ENCODE measurements at regions not wholly inside any gene's neighbourhood (a gene's known extent, or its start where the extent isn't known, plus 50 kb on each side); places are given as distances from the start of the nearest gene placed in this dataset.
A peak's percentile ranks its signal among the peaks of the same experiment; 100 is the strongest.

DNA sequence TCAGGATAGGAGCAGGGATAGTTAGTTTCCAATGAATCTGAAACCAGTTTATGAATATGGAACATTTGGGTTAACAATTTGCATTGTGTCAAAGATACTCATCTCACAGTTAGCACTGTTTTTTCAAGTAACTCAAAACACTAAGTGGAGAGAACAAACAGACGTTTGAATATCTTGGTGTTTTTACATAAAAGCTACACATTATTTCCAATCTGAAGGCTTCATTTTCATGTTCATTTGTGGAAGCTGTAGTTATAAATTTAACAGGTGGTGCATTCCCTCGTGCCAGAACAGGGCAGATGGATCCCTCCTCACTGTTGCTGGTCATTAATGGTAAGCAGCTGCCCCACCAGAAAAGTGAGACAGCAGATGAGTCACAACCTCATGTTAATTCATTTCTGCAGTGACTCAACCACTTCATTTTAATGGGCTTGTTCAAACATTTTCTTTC is 286.9 kb downstream of the TMX3 start:
- FAIRE-seq (peak; percentile 100), DNase-seq (ENCODE audit: insufficient read length, low spot score) (no peak)

DNA sequence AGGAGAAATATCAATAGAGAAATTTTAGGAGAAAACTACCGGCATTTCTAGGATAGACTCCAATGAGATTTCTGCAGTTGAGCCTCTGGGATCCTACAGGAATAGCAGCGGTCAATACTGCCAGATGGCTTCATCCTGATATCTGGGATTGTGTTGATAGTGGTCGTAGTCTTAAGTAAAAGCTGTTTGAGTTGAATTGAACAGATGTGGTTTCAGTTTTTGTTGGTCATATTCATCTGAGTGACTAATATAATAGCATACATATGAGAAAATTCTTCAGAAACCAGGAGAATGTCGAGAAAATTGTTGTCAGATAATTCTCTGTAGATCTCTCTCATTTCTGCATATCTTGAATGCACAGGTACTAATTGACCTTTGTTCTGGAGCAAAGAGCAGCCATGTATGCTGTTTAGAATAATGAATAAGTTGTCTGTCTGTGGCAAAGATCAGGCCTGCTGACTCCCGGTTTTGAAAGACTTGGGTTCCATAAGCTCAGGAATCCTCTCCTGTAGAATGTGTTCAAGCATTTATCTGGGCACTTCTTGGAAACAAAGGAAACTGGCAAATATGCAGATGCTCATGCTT is 288.1 kb downstream of the TMX3 start:
- DNase-seq (ENCODE audit: insufficient read length, low spot score) (no peak), FAIRE-seq (no peak)
- TF ChIP-seq, protein P1, sequence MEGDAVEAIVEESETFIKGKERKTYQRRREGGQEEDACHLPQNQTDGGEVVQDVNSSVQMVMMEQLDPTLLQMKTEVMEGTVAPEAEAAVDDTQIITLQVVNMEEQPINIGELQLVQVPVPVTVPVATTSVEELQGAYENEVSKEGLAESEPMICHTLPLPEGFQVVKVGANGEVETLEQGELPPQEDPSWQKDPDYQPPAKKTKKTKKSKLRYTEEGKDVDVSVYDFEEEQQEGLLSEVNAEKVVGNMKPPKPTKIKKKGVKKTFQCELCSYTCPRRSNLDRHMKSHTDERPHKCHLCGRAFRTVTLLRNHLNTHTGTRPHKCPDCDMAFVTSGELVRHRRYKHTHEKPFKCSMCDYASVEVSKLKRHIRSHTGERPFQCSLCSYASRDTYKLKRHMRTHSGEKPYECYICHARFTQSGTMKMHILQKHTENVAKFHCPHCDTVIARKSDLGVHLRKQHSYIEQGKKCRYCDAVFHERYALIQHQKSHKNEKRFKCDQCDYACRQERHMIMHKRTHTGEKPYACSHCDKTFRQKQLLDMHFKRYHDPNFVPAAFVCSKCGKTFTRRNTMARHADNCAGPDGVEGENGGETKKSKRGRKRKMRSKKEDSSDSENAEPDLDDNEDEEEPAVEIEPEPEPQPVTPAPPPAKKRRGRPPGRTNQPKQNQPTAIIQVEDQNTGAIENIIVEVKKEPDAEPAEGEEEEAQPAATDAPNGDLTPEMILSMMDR (IDR thresholded peaks at IDR 0.05; ENCODE audit: insufficient read depth, missing control alignments) = no peak

More for the DNA sequence above, 286.9 kb downstream of the TMX3 start:
- TF ChIP-seq, protein P1 (IDR thresholded peaks at IDR 0.05; ENCODE audit: insufficient read depth, missing control alignments) = no peak

DNA sequence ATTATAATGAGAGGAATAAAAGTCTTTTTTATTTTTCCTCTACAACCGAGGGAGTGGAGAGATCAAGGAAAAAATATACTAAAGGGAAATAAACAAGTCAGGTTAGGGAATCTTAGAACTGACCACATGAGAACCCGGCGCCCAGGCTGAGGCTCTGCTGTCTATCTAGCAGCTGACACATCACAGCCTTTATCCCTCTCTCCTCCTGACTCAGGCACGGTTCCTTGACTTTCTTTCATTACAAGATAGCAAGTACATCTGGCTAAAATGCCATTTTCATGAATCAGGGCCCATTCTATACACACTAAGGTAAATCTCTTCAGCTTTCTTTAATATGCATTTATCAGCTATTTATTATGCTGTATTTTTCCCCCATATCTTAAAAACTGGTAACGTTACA is 296.0 kb downstream of the TMX3 start:
- no peak for FAIRE-seq
- no peak for DNase-seq (ENCODE audit: insufficient read length, low spot score)
- TF ChIP-seq, protein P1 (IDR thresholded peaks at IDR 0.05; ENCODE audit: insufficient read depth, missing control alignments) = no peak

DNA sequence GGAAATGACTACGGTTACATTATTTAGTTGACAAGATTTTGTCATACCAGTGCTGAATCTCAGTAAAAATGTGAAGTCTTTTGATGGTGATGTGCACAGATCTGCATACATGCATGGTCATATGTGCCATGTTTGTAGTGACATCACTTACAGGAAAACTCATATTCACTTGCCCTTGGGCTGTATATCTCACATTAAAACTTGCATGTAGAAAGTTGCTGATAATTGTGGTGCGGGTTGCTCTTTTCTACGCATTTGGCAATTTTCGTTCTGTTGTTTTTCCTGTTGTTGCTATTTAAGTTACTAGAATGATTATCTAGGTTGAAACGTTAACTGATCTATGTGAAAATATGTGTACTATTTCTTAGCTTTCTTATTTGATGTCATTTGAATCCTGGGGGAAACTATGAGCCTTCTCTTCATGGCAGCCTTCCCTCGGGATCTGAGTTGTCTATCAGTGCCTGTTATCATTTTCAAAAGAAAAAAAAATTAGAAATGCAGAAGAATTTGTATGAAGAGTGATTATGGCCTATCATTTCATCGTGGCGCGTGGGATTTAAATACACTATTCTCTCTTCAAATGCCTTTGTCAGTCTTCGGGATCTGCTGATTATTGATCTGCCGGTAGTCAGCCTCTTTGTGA is 296.6 kb downstream of the TMX3 start:
- no peak for DNase-seq (ENCODE audit: insufficient read length, low spot score)
- TF ChIP-seq, protein P1 (IDR thresholded peaks at IDR 0.05; ENCODE audit: insufficient read depth, missing control alignments) = no peak
- peak; percentile 99 for FAIRE-seq

DNA sequence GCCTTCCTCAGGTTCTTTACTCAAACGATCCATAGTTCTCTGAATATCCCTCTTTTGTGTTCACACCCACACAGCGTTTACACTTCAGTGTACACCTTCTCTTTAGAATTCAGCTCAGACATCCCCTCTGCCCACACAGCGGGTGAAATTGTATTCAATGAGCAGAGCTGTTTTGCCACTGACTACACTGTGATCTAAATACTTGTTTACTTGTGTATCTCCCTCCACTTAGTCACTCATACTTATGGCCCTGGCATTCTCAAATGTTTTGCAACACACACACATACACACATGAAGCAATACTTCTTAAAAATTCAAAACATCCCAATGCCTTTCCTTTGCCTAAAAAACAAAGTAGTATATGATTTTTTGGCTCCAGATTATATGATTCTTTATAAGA is 297.1 kb downstream of the TMX3 start:
- no peak for FAIRE-seq
- no peak for DNase-seq (ENCODE audit: insufficient read length, low spot score)
- TF ChIP-seq, protein P1 (IDR thresholded peaks at IDR 0.05; ENCODE audit: insufficient read depth, missing control alignments) = no peak

DNA sequence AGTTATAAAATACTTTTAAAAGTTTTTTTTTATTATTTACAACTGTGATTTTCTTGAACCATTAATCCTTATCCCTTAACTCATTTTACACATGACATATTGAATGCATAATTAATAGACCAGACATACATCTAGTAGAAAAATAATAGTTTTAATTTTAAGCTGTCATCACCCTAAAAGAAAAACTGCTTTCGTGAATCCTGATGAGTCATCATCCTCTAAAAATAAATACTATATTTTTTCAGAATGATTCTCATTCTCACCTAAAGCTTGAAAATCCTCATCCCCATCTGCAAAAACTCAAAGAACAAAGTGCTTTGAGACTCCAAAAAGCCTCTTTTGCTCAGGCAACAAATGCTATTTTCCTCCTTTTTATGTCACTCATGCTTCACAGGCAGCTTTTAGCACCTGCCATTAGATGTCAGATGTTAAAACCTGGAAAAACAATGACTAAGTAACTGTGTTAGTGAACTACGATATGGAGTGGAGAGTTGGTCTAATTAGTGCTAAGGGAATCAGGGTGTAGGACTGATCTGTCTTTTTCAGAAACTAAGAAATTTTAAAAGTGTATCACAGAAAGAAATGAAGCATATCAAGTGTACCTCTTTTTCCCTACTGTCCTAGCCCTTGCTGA is 297.6 kb downstream of the TMX3 start:
- DNase-seq (ENCODE audit: insufficient read length, low spot score) = no peak
- FAIRE-seq = no peak
- TF ChIP-seq, protein P1 (IDR thresholded peaks at IDR 0.05; ENCODE audit: insufficient read depth, missing control alignments) = no peak

DNA sequence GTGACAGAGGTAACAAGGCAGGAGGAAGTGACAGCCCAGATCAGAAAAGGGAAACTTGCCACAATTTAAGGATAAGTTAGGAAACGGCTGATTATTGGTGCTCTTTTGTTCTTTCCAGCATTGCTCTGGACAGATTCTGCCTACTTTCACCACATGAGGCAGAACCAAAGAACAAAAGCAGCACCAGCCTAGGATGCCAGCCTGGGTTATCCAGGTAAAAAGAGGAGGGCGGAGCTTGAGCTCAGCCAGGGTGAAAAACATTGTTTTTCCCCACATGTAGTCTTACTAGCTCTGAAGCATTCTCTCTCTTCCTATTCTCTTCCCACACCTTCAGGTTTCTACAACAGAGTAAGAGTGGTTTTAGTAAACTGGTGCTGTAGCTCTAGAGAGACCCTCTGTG is 300.5 kb downstream of the TMX3 start:
- TF ChIP-seq, protein P1 (IDR thresholded peaks at IDR 0.05; ENCODE audit: insufficient read depth, missing control alignments) = no peak
- DNase-seq (ENCODE audit: insufficient read length, low spot score) (no peak), FAIRE-seq (peak; percentile 73)

Data from D721Med (cell line).